ENCODE measurements at regions not wholly inside any gene's neighbourhood (a gene's known extent, or its start where the extent isn't known, plus 50 kb on each side); places are given as distances from the start of the nearest gene placed in this dataset.

- Histone ChIP-seq H3K9me3 (no peaks in the 10 kb centered on the region), H3K27ac (no peak overlapping the region), H3K4me3 (no peak overlapping the region), H3K36me3 (no peaks in the 10 kb centered on the region), H3K4me1 (no peaks in the 10 kb centered on the region), H3K27me3 (no peaks in the 10 kb centered on the region)
- DNase-seq (ENCODE audit: extremely low spot score in 2 of 2), result no peak
- no peak for TF ChIP-seq POLR2A (IDR thresholded peaks at IDR 0.05)
- no peak for TF ChIP-seq CTCF (IDR thresholded peaks at IDR 0.05)
- TF ChIP-seq POLR2AphosphoS5 (IDR thresholded peaks at IDR 0.05; ENCODE audit: insufficient read depth in 1 of 2, low read depth in 1 of 2), result no peak
- intact Hi-C loops (cut with DNase I), result no loop called here
Observed at GRCh38 chr6:66814156-66814555, 1107.1 kb upstream of the EYS start.

- no peak overlapping the region for H3K27ac ChIP-seq
- TF ChIP-seq POLR2AphosphoS5 (IDR thresholded peaks at IDR 0.05; ENCODE audit: insufficient read depth in 1 of 2, low read depth in 1 of 2), result no peak
- TF ChIP-seq CTCF (IDR thresholded peaks at IDR 0.05), result no peak
- no peak for TF ChIP-seq POLR2A (IDR thresholded peaks at IDR 0.05)
- intact Hi-C loops (cut with DNase I), result loop anchor here (10.0 kb wide), 1 partner anchor 224 kb away; no protein-coding TSS in a partner anchor
- H3K4me3 ChIP-seq, result no peak overlapping the region
- H3K9me3 ChIP-seq, result no peaks in the 10 kb centered on the region
- no peaks in the 10 kb centered on the region for H3K36me3 ChIP-seq
- H3K4me1 ChIP-seq, result no peaks in the 10 kb centered on the region
- no peak for DNase-seq (ENCODE audit: extremely low spot score in 2 of 2)
- no peaks in the 10 kb centered on the region for H3K27me3 ChIP-seq
Observed at GRCh38 chr6:66808771-66809170, 1101.7 kb upstream of the EYS start.

- intact Hi-C loops (cut with DNase I), result no loop called here
- H3K4me1 ChIP-seq, result no peaks in the 10 kb centered on the region
- H3K9me3 ChIP-seq, result no peaks in the 10 kb centered on the region
- no peak for TF ChIP-seq CTCF (IDR thresholded peaks at IDR 0.05)
- TF ChIP-seq POLR2AphosphoS5 (IDR thresholded peaks at IDR 0.05; ENCODE audit: insufficient read depth in 1 of 2, low read depth in 1 of 2), result no peak
- TF ChIP-seq POLR2A (IDR thresholded peaks at IDR 0.05), result no peak
- H3K36me3 ChIP-seq, result no peaks in the 10 kb centered on the region
- H3K27me3 ChIP-seq, result no peaks in the 10 kb centered on the region
- H3K27ac ChIP-seq, result no peak overlapping the region
- no peak overlapping the region for H3K4me3 ChIP-seq
- no peak for DNase-seq (ENCODE audit: extremely low spot score in 2 of 2)
Observed at GRCh38 chr6:66796987-66797386, 1090.0 kb upstream of the EYS start.

GRCh38 chr6:66788579-66788978 lies 1081.6 kb upstream of the EYS start:
- Histone ChIP-seq H3K36me3 (no peaks in the 10 kb centered on the region), H3K27ac (no peak overlapping the region), H3K27me3 (no peaks in the 10 kb centered on the region), H3K4me1 (no peaks in the 10 kb centered on the region), H3K4me3 (no peak overlapping the region), H3K9me3 (no peaks in the 10 kb centered on the region)
- TF ChIP-seq CTCF (IDR thresholded peaks at IDR 0.05), result no peak
- no peak for TF ChIP-seq POLR2AphosphoS5 (IDR thresholded peaks at IDR 0.05; ENCODE audit: insufficient read depth in 1 of 2, low read depth in 1 of 2)
- TF ChIP-seq POLR2A (IDR thresholded peaks at IDR 0.05), result no peak
- DNase-seq (ENCODE audit: extremely low spot score in 2 of 2), result no peak
- intact Hi-C loops (cut with DNase I), result no loop called here

- H3K27ac ChIP-seq, result no peak overlapping the region
- DNase-seq (ENCODE audit: extremely low spot score in 2 of 2), result no peak
- H3K4me1 ChIP-seq, result no peaks in the 10 kb centered on the region
- no peaks in the 10 kb centered on the region for H3K27me3 ChIP-seq
- intact Hi-C loops (cut with DNase I), result no loop called here
- H3K4me3 ChIP-seq, result no peak overlapping the region
- H3K9me3 ChIP-seq, result no peaks in the 10 kb centered on the region
- no peaks in the 10 kb centered on the region for H3K36me3 ChIP-seq
- no peak for TF ChIP-seq CTCF (IDR thresholded peaks at IDR 0.05)
- TF ChIP-seq POLR2A (IDR thresholded peaks at IDR 0.05), result no peak
- no peak for TF ChIP-seq POLR2AphosphoS5 (IDR thresholded peaks at IDR 0.05; ENCODE audit: insufficient read depth in 1 of 2, low read depth in 1 of 2)
Observed at GRCh38 chr6:66772800-66773199, 1065.8 kb upstream of the EYS start.

Data from vagina (tissue), 2 donors.